HG02678 (cell line): ENCODE measurements at regions not wholly inside any gene's neighbourhood (a gene's known extent, or its start where the extent isn't known, plus 50 kb on each side); places are given as distances from the start of the nearest gene placed in this dataset.
"Not testable (repeated sequence)": the region's sequence is repeated elsewhere in the genome, so short reads cannot be mapped to it uniquely, and the experiment has no call there.

Source experiments
- ATAC-seq: cut with Tn5 transposase; IDR thresholded peaks from one replicate; pipeline ENCODE4 v1.9.1; 2021; ENCODE audit warnings: mild to moderate bottlenecking, moderate library complexity; ENCODE audit not compliant: unreplicated experiment

DNA sequence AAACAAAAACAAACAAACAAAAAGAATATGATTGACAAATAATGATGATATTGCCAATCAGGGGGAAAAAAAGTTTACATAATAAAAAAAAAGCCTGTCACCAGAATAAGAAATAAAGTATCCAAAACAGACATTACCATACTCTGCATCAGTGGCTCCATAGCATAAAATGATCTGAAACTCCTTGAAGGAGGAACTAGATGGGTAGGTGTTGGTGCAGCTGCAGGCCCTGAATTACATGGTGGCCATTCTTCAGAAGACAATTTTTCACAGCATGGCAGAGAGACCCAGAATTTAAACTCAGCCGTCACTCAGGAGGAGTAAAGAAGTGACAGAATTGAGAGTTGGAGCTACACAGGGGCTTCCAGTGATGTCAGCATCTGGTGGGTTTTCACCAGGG, 60.2 kb downstream of the GLUL start:
- ATAC-seq = no peak

DNA sequence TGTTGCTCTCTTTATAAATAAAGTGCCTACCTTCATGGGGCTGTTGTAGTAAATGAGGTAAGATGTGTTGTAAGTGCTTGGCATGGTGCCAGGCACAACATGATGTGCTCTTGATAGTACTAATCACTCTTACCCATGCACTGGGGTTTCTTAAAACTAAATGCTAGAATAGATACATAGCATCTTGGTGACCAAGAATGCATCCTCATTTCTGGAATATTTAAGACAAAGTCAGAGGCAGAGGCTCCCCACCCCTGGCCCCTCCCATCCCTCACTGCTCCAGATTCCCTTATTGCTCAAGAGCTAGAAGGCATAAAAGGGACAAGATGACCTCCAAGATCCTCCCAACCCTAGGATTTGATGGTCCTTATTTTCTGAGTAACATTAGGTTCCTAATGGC, 61.3 kb downstream of the GLUL start:
- ATAC-seq = no peak

DNA sequence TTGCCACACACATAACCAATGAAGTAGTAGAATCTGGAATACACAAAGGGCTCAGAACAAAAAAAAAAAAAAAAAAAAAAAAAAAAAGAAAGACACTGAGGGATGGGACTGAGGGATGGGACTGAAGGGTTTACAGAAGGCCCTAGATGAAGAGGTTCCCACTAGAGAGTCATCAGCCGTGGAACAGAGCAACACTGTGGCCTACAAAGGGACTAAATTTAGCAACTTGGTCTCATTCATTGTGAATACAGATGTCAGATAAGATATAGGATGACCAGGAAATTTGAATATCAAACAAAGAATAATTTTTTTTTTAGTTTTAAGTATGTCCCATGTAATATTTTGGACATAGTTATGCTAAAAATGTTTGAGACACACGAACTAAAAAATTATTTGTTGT, 62.1 kb downstream of the GLUL start:
- no peak for ATAC-seq

DNA sequence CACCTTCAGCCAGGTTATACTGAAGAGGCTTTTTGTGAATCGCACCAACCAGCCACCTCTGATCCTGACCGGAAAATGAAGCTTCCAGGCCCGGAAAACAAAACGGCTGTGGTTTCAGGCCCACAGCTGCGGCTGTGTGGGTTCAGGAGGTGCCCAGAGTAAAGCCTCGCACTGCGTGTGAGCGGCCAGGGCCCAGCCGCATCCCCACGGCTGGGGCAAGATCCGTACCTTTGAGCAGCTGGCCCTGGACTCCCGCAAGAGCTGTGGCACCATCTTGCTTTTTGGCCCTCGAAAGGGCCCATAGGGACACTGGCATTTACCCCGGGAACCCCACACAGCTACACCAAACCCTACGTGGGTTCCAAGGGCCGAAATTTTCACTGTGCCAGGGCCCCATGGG, 63.0 kb downstream of the GLUL start:
- no peak for ATAC-seq

DNA sequence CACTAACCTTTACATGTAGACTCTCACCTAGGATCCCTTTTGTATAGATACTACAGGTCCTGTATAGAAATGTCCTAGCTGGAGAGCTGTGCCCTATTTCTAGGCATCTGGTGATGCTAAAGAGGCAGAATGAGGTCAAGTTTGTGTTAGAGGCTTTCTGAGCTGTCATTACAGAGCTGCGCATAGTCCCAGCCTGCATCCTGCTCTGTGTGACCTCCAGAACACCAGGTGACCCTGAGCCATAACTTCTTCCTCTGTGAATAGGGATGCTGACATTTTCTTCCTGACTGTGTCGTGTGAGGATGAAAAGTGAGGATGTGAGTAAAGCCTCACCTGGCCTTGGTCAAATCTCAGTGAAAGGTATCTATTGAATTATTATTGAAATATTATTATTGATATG, 66.3 kb downstream of the GLUL start:
- ATAC-seq = no peak

DNA sequence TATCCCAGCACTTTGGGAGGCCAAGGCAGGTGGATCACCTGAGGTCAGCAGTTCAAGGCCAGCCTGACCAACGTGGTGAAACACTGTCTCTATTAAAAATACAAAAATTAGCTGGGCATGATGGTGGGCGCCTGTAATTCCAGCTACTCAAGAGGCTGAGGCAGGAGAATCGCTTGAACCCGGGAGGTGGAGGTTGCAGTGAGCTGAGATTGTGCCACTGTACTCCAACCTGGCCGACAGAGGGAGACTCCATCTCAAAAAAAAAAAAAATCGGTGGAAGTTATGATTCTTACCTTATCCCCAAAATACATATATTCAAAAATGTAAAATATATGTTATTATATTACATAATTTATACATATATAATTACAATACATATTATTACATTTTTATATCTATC, 70.1 kb downstream of the GLUL start:
- not testable (repeated sequence) for ATAC-seq

DNA sequence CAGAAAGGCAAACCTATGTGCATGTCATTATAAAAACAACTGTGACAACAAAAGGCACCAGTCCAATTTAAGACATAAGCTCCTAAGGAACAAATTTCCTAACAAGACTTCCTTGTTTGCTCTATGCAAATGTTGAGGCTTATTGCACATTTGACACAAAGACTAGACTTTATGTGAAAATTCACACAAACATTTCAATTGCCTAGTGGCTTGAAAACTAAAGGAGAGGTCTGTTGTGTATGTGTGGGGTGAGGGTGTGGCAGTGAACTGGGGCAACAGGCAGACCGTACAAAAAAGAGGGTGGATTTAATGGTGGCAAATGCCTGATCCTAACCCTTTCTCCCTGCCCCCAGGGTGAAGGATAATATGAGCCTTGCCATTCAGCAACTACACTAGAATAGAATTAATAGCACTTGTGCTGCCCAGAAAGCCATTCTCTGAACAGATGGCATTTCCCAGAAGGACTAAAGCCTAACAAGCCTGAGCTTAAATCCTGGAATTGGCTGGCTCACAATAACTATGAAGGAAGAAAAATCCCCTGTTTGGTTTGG, 73.9 kb downstream of the GLUL start:
- ATAC-seq = no peak

DNA sequence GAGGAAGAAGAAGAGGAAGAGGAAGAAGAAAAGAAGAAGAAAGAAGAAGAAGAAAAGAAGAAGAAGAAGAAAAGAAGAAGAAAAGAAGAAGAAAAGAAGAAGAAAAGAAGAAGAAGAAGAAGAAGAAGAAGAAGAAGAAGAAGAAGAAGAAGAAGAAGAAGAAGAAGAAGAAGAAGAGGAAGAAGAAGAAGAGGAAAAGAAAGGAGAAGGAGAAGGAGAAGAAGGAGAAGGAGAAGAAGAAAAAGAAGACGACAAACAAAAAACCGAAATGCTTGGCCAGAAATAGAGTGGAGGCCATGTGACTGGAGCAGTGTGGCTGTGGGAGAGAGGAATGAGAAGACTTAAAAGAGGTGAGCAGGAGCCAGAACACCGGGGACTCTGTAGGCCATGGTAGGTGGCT, 75.1 kb downstream of the GLUL start:
- ATAC-seq = not testable (repeated sequence)

DNA sequence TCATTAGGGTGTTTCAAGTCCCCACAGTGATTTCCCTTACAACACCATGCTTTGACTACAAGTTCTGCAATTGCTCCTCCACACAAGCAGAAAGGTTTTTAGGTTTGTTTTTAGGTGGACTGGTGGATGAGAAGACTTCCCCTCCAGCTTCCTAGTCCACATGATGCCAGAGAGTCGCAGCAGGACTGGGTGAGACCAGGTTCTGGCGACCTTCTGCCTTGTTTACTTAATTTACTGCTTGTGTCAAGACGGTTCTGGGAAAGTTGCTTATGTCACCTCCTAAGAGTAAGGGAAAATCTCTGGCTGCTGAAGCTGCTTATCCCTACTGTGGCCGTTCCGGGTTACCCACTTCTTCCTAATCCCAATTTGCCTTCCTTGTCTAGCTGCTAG, 76.4 kb downstream of the GLUL start:
- ATAC-seq = no peak

DNA sequence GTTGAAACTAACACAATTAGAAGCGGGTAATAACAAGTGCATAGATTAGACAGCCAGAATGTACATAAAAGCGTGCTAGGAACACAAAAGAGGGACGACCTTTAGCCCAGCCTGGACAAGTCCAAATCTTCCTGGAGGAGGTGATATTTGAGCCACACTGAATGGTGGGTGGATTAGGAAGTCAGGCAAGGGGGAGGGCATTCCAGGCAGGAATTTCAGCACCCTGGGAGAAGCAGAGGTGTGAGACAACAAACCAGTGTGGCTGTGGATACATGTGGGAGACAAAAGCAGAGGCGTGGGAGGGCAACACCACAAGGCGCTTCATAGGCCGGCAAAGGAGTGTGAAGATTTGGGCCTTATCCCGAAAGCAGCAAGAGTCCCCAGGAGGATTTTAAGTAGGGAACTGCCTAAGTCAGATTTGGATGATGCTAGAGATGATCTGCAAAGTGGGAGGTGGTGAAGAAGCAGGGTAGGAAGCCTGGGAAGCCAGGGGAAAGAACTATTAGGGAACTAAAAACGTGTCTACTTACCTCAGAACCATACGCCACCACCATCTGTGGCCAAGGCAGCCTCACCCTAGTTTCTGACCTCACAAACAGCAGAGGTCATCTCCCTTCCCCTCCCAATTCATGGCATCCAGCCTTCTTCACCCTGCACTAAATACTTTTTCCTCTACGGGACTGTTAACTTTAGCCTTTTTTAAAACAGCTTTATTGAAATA, 81.8 kb downstream of the GLUL start:
- no peak for ATAC-seq

DNA sequence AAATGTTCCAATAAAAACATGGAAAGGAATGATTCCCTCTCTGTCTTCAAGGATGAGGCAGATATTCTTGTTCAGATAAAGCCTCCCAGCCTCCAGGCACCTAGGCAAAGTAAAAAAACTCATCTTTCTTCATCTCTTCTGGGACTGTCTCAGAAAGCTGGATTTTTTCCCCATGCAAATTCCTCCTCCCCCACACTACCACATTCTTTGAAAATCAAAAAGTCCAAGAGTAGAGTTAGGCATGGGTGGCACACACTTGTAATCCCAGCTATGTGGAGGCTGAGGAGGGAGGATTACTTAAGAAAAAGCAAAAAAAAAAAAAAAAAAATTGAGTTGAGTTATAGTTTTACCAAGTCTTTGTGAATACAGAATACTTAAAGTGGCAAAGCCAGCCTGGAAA, 82.8 kb downstream of the GLUL start:
- no peak for ATAC-seq

DNA sequence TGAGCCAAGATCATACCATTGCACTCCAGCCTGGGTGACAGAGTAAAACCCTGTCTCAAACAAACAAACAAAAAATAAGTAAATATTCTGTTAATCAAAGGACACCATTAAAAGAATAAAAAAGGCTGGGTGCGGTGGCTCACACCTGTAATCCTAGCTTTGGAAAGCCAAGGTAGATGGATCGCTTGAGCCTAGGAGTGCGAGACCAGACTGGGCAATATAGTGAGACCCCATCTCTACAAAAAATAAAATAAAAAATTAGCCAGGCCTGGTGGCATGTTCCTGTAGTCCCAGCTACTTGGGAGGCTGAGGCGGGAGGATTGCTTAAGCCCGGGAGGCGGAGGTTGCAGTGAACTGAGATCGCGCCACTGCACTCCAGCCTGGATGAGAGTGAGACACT, 84.1 kb downstream of the GLUL start:
- ATAC-seq = not testable (repeated sequence)

DNA sequence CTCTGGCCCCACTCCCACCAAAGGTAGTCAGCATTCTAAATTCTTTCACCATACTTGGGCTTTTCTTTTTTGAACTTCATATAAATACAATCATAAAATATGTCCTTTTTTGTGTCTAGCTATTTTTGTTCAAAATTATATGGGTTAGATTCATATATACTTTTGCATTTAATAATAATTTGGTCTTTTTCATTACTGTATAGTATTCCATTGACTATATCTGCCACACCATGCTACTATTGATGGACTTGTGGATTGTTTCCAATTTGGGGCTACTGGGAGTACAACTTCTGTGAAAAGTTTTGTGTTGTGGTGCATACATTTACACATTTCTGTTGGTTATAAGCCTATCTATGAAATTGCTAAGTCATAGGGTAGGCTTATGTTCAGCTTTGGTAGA, 85.7 kb downstream of the GLUL start:
- no peak for ATAC-seq

DNA sequence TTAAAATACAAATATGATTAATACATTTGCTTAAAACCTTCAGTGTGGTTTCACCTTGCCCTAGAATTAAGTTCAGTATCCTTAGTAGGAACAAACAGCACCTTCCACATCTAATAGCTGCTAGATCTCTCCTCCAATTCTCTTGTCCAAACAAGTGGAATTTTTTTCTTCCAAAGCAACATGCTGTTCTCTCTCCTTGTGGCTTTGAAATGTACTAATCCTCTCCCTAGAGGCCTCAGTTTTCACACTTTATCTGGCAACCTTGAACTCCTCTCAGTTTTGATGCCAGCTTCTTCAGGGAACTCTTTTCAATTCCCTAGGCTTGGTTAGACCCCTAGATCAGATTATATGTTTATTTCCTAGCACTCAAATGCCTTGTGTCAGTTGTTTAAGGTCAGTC, 87.0 kb downstream of the GLUL start:
- ATAC-seq = no peak

DNA sequence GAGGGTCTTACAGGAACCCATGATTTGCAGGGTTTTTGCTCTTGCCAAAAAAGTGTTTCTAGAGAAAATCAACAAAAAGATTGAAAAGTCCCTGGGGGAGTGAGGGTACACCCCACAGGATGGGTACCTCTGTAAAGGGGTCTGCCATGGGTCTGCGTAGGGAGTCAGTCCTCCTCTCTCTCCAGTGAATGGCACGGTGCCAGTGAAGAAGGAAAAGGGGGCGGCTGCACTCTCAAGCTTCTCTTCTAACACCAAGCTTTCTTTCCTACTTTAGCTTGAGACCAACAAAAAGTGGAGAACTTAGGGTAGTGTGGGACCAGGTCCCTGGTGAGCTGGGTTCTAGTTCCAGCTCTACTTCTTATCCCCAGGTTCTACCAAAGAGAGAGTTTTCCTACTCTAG, 87.4 kb downstream of the GLUL start:
- no peak for ATAC-seq

DNA sequence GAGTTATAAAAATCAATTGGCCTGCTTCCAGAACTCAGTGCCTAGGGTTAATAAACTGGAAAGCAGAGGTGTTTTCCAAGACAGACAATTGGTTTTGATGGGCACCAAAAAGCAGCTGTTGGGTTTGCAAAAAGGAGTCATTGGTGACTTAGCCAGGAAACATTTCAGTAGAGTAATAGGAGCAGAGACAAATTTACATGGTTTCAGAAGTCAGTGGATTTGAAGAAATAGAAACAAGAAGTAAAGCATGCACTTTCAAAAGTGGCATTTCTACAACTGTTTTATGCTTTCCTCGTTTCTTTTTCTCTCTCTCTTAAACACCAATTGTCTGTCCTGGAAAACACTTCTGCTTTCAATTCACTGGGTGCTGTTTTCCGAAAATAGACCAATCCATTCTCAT, 87.8 kb downstream of the GLUL start:
- peak; percentile 92 for ATAC-seq

DNA sequence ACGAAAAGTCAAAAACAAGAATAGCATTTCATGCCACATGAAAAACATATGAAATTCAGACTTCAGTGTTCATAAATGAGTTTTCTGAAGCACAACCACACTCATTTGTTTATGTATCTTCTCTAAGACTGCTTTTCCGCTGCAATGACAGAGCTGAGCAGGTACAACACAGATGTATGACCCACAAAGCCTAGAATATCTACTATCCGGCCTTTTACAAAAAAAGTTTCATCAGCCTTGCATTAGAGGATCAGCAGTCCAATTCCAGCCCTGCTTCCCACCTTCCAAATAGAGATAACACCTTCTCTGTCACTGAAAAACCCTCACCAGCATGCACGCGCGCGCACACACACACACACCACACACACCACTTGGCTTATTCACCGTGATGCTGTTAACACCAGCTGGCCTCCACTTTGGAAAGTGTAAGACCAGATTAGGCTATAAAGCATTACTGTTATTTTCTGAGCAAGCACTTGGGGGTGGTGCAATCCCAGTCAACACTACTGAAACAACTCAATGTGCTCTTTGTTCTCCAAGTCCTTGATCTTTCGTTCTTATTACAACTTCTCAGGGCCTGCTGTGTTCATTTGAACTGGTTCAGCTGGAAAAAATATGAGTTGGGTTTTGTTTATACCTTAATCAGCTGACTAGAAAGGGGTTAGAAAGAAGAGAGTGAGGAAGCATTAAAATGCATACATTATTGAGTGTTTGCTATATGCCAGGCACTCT, 90.0 kb downstream of the GLUL start:
- ATAC-seq = no peak

DNA sequence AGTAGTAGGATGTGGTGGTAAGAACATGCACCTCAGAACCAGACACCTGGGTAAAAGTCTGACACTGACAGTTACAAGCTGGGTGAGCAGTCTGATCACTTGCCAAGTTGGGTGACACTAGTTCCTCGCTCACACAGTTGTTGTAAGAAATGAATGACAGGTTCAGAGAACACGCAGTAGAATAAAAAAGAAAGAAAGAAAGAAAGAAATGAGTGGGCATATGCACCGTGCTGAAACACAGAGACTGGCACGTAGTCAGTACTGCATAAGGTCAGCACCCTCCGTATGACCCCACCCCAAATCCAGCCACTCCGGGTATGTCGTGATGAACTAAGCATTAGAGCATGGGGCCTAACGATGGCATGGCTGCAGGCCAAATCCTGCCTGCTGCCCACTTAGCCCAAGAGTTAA, 90.6 kb downstream of the GLUL start:
- no peak for ATAC-seq

DNA sequence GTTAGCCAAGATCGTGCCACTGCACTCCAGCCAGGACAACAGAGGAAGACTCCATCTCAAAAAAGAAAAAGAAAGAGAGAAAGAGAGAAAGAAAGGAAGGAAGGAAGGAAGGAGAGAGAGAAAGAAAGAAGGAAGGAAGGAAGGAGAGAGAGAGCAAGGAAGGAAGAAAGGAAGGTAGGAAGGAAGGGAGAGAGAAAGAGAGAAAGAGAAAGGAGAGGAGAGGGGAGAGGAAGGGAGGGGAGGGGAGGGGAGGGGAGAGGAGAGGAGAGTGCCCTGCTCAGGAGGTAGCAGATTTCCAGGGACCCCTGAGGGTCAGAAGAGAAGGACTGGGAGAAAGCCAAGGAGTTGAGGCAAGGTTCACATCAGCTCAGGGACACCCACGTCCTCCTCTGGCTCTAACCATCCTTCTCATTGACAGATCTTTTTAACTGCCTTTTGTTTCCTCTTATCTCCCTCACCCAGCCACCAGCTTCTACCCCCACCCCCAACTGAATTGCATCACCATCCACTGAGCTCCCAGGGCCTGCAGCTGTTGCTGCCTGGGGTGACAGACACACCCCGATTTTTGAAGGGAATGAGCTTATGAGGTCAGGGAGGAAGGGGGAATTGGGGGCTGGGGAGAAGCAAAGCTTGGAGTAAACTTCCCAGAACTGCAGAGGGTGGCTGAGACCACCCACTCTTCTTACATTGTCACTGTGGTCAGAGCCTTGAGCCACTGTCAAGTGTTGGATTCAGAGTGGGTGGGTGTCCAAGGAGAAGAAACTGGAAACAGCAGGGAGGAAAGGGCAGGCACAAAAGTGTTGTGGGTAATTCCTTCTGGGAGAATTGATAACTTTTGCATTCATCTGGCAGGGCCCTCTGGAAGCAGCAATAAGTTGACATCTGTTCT, 91.6 kb downstream of the GLUL start:
- no peak for ATAC-seq

DNA sequence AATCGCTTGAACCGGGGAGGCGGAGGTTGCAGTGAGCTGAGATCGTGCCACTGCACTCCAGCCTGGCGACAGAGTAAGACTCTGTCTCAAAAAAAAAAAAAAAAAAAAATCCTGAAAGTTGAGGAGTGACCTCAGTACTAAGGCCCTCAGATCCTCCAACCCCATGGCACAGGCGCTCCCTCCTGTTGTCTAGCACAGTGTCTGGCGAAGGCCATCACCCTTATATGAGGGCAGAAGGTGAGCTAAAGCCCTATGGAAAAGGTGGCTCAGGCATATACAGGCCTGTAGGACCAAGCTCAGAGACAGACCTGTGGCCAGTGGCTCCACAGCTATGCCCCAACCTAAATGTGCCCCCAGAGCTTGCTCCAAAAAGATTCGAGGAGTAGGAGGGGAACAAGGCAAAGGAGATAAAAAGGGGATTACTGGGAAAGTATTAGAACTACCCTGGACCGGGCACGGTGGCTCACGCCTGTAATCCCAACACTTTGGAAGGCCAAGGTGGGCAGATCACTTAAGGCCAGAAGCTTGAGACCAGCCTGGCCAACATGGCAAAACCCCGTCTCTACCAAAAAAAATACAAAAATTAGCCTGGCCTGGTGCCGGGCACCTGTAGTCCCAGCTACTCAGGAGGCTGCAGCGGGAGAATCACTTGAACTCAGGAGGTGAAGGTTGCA, 92.4 kb downstream of the GLUL start:
- ATAC-seq = not testable (repeated sequence)

DNA sequence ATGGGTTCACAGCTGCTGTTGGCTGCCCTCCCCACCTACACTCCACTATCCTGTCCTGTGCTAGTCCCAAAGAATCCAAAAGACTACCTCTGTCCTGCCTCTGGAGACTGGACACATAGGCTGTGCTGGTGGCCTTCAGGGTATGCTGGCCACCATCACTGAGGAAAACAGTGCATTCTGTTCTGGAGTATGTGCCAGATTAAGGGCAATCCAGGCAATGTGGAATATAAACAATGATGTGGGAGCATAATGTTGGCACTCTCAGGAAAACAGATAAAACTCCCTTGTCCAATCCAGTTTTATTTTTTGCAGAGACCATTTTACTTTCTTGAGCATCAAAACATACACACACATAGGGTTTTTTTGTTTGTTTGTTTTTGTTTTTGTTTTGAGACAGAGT, 94.3 kb downstream of the GLUL start:
- no peak for ATAC-seq
